NCI-H2107 treated with DMSO at 0.1 percent for 48 hours (cell line): ENCODE measurements at regions not wholly inside any gene's neighbourhood (a gene's known extent, or its start where the extent isn't known, plus 50 kb on each side); places are given as distances from the start of the nearest gene placed in this dataset.

Experiments
- DNase-seq: peaks from one replicate; lab custom pipeline; 2025; ENCODE audit not compliant: unreplicated experiment; lab: John Stamatoyannopoulos, UW

DNA sequence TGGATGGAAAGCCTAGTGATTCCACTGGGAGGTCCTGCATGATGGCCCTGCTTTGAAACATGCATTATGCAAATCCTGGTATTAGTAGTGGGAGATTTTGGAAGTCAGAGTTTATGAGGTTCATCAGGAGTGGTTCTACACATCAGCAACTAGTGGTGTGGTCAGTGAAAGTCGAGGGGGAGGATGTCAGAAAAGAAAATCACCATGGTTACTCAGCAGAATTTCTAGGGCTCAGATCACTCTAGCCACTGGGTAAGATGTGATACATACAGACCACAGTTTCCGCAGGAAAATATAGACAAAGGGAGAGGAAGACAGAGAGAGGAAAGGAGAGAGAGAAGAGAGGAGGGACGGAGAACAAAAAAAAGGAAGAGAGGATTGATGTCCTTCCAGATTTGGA is 2100.7 kb upstream of the PIK3C3 start:
- DNase-seq: no peak

DNA sequence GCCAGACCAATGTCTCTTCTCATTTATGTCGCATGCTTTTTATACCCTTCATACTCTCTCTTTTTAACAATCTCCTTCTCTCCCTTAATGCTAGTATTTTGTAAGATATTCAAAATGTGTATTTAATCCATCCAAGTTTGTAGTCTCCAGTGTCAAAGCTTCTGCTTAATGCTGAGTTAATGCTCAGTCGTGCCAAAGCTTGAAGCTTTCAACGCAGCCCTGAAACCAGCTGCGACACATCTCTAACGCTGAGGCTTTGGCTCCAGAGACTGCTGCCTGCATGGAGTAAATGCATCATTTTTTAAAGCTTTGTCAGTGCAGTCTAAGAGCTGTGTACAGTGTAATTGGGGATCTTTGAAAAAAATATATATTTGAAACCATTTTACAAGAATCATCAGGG is 2108.8 kb upstream of the PIK3C3 start:
- DNase-seq: no peak

DNA sequence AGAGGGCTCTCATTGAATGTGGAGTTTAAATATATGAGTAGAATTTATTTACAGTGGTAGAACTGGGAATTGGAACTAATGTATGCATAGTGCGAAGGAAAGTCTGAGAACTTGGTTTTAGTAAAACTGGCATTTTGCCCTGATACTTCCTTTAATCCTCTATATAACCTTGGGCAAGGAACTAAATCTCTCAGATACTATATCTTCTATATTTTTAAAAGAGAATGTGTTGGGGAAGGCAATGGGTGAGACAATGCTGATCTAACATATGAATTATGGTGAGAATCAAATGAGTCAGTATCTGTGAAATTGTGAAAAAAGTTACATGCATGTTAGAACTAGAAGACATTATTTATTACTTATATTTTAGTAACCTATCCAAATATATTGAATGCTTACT is 2109.4 kb upstream of the PIK3C3 start:
- no peak for DNase-seq

DNA sequence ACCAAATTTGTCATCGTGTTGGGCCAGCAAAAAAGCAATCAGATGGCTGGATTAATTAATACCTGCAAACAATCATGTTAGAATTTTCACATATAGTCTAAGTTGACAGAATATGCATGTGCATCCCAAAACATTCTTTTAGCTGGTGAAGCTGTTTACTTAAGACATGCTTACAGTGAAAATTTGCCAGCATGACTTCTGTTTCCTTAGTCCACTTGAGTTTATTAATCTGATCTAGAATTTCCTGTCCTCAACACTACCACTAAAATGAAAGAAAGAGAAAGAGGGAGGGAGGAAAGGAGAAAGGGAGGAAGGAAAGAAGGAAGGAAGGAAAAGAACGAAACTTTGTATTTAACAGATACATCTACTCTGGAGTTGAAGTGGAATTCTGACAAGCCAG is 2109.9 kb upstream of the PIK3C3 start:
- DNase-seq: no peak

DNA sequence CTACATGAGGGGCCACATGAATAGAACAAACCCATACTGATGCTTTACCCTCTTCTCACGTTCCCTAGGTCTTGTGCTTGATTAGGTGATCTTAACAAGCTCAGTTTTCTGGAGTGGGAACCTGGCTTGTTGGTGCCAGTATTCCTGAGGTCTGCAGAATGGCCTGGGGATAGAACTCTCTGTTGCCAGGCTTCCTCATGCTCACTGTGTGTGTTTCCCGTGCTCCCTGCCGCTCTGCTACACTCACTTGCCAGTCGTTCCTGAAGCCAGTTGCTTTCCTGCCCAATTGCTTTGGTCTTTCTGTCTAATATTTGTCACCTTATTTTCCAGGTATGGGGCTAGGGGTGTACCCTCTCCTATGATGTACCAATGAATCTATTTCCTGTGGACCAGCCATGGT is 2111.5 kb upstream of the PIK3C3 start:
- no peak for DNase-seq

DNA sequence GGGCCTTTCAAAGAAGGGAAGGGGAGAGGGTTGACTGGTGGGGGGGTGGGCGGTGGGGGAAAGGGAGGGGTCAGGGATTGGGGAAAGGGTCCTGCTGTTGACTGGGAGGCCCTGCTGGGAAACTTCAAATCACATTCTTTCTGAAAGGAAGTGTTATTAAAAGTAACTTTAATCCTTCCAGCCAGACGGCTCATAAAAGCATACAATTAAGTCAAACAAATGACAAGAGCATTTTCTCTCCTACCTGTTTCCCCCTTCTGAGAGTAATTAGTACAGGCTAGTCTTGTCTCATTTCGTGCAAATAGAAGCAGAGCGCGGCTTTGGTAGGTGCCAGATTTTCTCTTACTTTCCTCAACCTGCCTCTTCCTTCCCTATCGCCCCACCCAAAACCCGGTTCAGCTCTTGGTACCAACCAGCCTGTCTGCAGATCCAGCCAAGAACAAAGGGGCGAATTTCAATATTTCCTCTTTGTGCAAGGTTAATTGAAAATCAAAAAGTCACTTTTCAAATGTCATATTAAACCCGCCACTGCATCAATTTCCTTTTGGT is 2112.6 kb upstream of the PIK3C3 start:
- DNase-seq: no peak

DNA sequence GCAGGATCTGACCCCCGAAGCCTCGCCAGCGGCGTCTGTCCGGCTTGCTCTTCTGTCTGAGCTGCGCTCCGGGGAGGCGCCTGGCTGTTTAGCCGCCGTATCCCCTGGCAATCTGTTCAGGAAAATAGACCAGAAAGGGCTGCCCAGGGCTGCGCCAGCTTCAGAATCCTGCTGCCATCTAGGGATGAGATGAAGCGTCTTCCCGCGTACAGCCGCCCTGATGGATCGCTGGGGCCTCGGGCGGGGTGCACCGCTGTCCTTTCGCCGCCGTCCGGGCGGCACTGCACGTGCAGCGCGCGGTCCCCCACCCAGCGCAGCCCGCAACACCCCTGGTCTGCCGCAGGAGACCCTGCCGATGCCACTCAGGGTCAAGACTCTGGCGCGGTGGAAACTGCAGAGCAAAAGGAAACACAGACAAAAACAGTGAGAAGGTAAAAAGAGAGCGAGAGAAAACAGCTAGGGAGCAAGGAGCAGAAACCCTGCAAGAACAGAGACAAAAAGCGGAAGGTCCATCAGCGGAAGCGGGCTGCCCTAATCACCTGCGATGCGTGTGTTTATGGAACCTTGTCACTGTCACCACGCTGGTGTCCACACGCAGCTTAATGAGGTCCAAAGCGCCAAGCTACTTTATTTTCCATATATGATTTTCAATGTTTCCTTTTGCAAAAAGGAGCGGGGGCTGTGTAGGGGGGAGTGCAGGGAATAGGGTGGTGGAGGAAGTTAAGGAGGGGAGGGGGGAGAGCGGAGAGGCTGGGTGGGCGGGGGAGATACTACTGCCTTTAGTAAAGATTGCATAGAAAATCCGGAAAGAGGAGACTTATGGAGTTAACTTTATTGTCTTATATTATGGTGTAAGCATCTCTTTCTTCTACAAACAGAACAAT is 2113.3 kb upstream of the PIK3C3 start:
- DNase-seq: peak; percentile 82

DNA sequence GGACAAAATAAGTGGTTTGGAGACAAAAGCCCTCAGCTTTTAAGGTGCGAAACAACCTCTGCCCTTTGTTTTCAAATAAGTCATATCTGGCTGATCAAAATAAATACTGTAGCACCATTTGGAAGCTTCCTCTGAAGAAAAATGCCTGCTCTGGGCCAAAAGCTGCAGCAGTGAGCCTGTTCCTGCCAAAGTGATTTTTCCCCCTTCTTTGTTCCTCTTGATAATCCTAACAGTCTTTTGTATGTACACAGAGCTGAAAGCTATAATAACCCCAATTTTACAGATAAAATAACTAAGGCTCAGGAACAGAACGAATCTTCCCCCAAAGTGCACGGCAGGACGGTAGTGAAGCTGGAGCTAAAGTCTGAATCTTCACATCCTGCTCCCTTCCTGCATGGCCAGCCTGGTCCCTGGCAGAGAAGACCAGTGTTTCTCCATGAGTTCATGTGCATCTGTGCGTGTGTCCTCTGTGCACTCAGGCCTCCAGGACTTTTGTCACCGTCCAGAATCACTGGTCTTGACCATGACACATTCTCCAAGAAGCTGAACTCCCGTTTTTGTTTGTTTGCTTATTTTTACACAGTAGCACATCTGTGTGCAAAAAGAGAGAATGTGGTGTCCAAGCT is 2114.1 kb upstream of the PIK3C3 start:
- no peak for DNase-seq

DNA sequence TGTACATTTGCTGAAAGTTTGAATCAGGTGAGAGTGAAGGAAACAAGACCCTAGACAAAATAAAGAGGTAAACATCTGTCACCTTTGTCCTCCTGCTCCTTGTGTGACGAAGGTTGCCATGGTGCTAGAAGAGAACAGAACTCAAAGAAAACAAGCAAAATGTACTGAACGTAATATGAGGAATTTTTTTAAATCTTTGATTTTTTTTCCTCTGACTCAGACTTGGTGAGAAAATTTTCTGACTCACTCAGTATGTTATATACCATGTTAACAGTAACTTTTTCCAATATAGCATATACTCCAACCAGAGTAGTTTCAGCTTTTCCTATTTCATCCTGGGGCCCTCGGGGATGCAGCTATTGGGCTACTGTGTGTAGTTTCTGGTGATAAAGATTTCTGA is 2114.6 kb upstream of the PIK3C3 start:
- DNase-seq: no peak

DNA sequence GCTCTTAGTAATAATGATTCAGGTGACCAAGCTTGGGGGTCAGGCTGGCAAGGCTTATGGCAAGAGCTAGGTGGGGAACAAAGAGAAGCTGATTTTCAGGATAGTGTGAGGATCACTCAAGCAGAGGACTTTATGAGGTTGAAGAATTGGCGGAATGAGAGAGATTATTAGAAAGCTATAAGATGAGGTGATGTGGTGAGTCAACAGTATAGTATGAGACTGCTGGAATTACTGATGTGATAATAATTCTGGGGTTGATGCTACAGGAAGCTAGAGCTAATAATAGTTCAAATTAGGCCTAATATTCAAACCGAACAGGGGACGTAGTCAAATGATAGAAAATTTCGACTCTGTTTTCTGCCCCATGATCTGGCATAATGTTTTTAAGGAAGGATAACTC is 2115.3 kb upstream of the PIK3C3 start:
- DNase-seq: no peak

DNA sequence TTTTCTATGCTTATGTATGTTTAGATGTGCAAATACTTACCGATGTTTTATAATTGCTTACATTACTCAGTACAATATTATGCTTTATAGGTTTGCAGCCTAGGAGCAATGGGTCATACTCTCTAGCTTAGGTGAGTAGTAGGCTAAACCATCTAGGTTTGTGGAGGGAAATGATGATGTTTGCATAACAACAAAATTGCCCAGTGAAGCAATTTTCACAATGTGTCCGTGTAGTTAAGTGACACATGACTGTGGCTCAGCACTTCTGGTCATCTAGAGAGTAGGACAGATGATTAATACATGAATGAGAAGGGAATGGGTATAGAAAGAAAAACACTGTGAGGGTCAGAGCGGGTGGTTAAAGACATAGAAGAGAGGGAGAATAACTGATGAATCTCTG is 2116.2 kb upstream of the PIK3C3 start:
- no peak for DNase-seq

DNA sequence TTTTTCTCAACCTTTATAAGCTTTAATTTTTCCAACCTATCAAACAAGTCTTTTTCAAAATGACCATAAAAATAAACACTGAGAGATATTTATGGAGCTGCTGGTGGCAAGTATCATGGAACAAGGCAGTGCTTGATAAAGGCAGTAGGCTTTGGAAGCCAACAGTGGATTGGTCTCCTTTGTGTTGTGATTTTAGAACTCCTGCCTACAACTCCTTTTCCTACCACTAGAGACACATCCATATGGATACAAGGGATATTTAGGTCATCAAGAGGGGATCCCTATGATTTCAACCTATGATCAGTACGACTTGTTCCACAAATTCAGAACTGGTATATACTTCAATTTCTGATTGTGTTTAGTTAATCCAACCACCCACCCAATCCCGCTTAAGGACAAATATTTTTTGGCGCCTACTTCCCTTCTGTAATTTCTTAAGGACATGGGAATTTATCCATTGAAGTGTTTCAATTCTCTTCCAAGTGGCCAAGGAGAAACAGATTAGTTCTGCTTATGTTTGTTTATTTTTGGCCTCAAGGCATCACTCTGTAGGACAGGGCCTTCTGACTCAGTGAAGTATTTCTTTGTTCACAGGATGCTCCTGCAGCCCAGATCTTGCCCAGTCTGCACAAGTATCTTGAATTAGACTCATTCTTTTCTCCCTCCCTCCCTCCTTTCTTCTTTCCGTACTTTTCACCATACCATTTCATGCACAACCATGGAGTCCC is 2119.6 kb upstream of the PIK3C3 start:
- DNase-seq: no peak

DNA sequence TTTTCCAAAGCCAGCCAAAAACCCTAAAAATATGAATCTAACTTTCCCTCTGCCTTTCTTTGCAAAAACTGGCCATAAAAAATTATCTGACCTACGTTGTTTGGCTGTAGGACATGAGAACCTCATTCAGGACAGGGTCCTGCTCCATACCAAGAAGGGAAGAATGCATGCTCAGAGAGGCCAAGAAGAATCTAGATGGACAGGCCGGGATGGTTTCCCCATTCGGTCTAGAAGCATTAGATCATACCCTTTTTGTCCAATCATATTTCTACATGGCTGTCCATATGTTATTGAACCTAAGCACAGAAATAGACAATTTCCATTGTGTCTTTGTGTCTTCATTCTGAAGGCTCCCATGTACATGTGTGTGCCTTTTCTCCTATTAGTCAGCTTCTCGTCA is 2120.4 kb upstream of the PIK3C3 start:
- no peak for DNase-seq

DNA sequence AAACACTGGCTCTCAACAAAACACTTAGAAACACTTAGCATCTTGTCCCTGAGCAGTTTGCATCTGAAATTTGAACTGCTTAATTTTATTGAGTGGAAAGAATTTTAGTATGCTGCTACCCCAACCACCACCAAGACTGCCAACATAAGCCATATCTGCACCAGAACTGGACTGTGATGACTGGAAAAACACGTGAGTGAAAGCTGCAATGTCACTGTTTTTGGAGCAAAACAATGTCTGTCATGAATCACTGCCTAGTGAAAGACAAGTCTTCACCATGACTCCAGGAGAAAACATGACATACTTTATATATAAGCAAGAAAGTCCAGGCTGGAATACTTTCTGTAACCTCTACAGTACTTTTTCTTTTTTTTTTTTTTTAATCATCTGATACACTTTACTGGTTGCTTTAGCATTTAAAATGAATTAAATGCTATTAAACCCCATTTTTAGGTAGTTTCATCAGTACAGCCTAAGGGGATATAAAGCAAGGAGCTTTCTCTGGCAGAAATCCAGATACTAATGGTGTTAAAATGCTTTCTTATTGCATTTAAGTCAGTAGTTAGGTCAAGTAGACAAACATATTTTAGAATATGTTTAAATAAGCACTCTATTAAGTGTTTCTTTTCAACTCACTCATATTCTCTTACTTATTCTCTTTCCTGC is 2129.4 kb upstream of the PIK3C3 start:
- no peak for DNase-seq

DNA sequence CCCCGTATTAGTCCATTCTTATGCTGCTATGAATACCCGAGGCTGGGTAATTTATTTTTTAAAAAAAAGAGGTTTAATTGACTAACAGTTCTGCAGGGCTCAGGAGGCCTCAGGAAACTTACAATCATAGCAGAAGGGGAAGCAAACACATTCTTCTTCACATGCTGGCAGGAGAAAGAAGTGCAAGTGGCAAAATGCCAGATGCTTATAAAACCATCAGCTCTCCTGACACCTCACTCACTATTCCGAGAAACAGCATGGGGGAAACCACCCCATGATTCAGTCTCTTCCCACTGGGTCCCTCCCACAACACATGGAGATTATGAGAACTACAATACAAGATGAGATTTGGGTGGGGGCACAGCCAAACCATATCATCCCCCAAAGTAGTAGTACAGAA is 2148.5 kb upstream of the PIK3C3 start:
- no peak for DNase-seq

DNA sequence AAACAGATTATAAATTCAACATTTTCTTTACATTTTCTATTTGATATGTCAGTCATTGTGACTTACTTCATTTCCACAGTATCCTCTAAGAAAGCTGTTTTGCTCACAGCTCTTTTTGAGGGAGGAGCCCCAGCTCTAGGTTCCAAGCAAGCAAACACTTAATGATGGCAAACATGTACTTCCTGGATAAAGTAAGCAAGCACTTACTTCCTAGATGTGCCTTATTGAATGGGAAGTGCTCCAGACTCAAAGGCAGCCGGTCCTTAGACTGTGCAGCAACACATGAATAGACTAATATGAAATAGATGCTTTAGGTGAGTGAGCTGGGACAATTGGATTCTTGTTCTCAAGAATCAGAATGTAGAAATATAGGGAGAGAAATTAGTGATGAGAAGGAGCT is 2149.8 kb upstream of the PIK3C3 start:
- no peak for DNase-seq

DNA sequence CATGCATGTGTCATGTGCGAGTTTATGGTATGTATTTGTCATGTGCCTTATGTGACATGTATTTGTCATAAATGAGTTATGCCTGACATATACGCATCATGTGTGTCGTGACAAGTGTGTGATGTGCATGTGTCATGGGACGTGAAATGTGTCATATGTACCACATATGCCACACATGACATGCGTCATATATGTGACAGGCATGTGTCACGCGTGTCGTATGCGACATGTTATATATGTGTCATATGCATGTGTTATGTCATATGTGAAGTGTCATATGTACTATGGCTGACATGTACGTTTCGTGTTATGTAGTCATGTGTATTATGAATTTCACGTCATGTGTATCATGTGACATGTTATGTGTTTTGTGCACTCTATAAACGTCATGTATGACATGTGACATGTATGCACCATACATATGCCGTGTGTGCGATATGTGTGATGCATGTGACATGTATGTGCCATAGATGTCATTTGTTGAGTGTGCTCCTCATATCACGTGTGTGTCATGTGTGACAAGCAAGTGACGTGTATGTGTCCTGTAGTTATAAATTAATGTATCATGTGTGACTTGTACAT is 2152.3 kb upstream of the PIK3C3 start:
- DNase-seq: no peak

DNA sequence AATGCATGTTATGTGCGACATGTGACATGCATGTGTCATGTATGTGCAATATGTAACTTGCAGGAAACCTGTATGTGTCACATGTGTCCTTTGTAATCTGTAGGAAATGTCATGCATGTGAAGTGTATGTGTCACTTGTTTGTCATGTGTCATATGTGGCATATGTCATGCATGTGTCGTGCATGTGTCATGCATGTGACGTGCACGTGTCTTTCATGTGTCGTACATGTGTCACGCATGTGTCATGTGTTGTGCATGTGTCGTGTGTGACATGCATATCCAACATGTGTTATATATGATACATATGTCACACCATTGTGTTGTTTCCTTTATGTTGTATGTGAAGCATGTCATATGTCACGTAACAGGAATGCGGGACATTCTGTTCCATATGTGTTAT is 2153.2 kb upstream of the PIK3C3 start:
- DNase-seq: no peak

DNA sequence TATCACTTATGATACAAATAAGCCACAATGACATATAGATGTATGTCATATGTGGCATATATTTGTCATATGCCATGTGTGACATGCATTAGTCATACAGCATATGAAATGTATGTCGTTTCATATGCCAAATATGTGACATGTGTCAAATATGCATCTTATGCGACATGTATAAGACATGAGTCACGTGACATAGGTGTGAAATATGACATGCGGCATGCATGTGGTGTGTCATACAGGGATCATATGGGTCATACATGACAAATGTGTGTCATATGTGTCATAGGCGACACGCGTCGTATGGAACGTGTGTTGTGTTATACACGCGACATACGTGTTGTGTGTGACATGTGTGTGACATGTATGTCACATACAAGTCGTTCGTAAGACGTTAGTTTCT is 2154.0 kb upstream of the PIK3C3 start:
- DNase-seq: no peak

DNA sequence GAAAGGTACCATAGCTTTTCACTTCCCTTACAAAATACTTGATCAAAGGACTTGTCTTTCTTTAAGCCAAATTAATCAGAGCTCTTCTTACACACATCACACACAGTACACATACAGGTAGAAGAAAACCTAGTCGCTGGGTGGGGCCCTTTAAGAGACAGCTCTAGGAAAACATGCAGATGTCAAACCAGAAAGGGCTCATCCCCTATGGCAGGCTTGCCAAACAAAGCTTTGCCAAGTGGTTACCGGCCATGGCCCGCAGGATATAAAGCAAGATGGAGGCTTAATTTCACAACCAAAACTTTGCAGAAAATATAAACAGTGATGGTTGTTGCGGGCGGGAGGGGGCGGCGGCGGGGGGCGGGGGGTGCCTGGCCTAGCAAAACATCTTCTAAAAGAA is 2156.0 kb upstream of the PIK3C3 start:
- peak; percentile 52 for DNase-seq

DNA sequence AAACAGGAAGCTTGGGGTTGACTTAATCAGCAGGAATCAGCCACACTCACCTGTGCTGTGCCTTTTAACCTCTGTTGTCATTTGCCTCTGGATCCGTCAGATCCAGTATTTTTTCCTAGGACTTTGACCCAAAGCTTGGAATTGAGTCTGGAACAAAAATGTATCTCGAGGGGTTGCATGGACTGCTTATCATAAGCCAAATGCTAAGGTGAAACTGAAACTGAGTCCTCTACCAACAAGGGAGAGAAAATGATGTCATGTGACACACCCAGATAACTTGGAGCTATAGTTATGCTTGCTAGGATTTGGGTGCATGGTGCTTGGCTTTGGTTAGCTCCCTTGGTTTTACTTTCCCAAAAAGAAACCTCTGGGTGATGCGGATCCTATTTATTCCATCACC is 2158.6 kb upstream of the PIK3C3 start:
- peak; percentile 20 for DNase-seq
